HepG2 (cell line): ENCODE measurements at regions not wholly inside any gene's neighbourhood (a gene's known extent, or its start where the extent isn't known, plus 50 kb on each side); places are given as distances from the start of the nearest gene placed in this dataset.

ENCODE experiments used
- ATAC-seq: fragments of 200-7000 bp; cut with Tn5 transposase; 3 replicates; pipeline ENCODE4 v1.9.1; 2020; ENCODE audit warnings: mild to moderate bottlenecking, moderate library complexity
- BruUV-seq: library from RNA; stranded (reverse); fragments of 400-500 nt; replicated peaks from 2 replicates; lab custom pipeline; 2021; lab: Mats Ljungman, UMichigan
- CTCF ChIA-PET: fragments of 300-600 bp; formaldehyde crosslinking; extraction: SDS; loops from one replicate; lab custom pipeline; 2021; ENCODE audit warnings: low total read pairs, inconsistent platforms, low intra/inter-chr PET ratio; lab: Yijun Ruan, JAX
- POLR2A ChIA-PET: fragments of 350-600 bp; sonication (Branson Sonifier 250); formaldehyde crosslinking; loops from one replicate; lab custom pipeline; 2020; ENCODE audit warnings: antibody characterized with exemption, inconsistent platforms; lab: Yijun Ruan, JAX
- DNase-seq: peaks from one replicate; pipeline ENCODE4 v3.0.0-alpha.2; 2015; ENCODE audit warnings: low spot score
- FAIRE-seq: peaks from 3 replicates; lab custom pipeline; 2011; peaks lifted over from hg19 to GRCh38; lab: Jason Lieb, UNC
- H2AFZ ChIP-seq: one replicate; pipeline ENCODE4 v1.6.1; 2011; ENCODE audit warnings: low read length, inconsistent platforms
- H3K27ac ChIP-seq: fragments of 300-600 bp; 3 replicates; pipeline ENCODE4 v1.8.0; 2011; ENCODE audit warnings: mixed run types, mild to moderate bottlenecking, mixed read lengths, low read length, inconsistent platforms; ENCODE audit not compliant: insufficient read depth; ENCODE audit errors: extremely low read length
- H3K27me3 ChIP-seq, 2 experiments: fragments of 200-600 bp in 1 of 2; 2 replicates in 1 of 2; 3 replicates in 1 of 2; pipeline versions ENCODE4 v1.6.0 to v1.8.0; 2011; ENCODE audit warnings: low read length in 2 of 2, mild to moderate bottlenecking in 2 of 2, moderate library complexity in 2 of 2, inconsistent platforms in 1 of 2; ENCODE audit not compliant: insufficient read depth in 2 of 2, control insufficient read depth in 1 of 2
- H3K36me3 ChIP-seq, 2 experiments: fragments of 200-600 bp in 1 of 2; replicated peaks in 1 of 2; 2 replicates in 1 of 2; 3 replicates in 1 of 2; pipeline versions ENCODE4 v1.5.1 to v1.8.0; 2011; ENCODE audit warnings: low read length in 2 of 2, inconsistent platforms in 1 of 2; ENCODE audit not compliant: insufficient read depth in 2 of 2, control insufficient read depth in 1 of 2
- H3K4me1 ChIP-seq: 2 replicates; pipeline ENCODE4 v1.5.1; 2012; ENCODE audit warnings: low read length, inconsistent platforms; ENCODE audit not compliant: insufficient read depth
- H3K4me2 ChIP-seq: 2 replicates; pipeline ENCODE4 v1.6.0; 2011; ENCODE audit warnings: low read depth, low read length, inconsistent platforms
- H3K4me3 ChIP-seq, 3 experiments: fragments of 200-600 bp in 1 of 3; sonication (generic), shearing (Covaris generic) in 1 of 3; replicated peaks in 1 of 3; 2 replicates each; pipeline ENCODE4 v1.5.1; 2011 to 2016; ENCODE audit warnings: low read length in 3 of 3, inconsistent platforms in 2 of 3, low read depth in 2 of 3, mild to moderate bottlenecking in 2 of 3, control low read depth in 1 of 3, mixed read lengths in 1 of 3; ENCODE audit not compliant: insufficient read depth in 1 of 3
- H3K79me2 ChIP-seq: one replicate; pipeline ENCODE4 v1.6.1; 2011; ENCODE audit warnings: low read length, inconsistent platforms; ENCODE audit not compliant: insufficient read depth
- H3K9ac ChIP-seq: 2 replicates; pipeline ENCODE4 v1.6.0; 2011; ENCODE audit warnings: mild to moderate bottlenecking, low read depth, low read length, inconsistent platforms; ENCODE audit not compliant: insufficient read depth
- H3K9me3 ChIP-seq: 2 replicates; pipeline ENCODE4 v1.5.1; 2012; ENCODE audit warnings: mild to moderate bottlenecking, low read length
- H4K20me1 ChIP-seq: 2 replicates; pipeline ENCODE4 v1.6.0; 2011; ENCODE audit warnings: inconsistent platforms, mild to moderate bottlenecking, low read length, moderate library complexity; ENCODE audit not compliant: insufficient read depth
- FOXM1 ChIP-seq: sonication (generic); formaldehyde crosslinking; IDR thresholded peaks from 2 replicates; pipeline ENCODE4 v1.5.0; 2020; ENCODE audit warnings: missing genetic modification reagents
- JDP2 ChIP-seq: sonication (generic); formaldehyde crosslinking; IDR thresholded peaks from 2 replicates; pipeline ENCODE4 v1.8.1; 2022; ENCODE audit warnings: missing genetic modification reagents, borderline replicate concordance
- KLF6 ChIP-seq: IDR thresholded peaks from 2 replicates; pipeline ENCODE4 v1.8.0; 2016; ENCODE audit warnings: missing biosample characterization, missing genetic modification reagents
- SP2 ChIP-seq: sonication (generic); formaldehyde crosslinking; IDR thresholded peaks from 2 replicates; pipeline ENCODE4 v1.5.1; 2020; ENCODE audit warnings: mild to moderate bottlenecking, missing genetic modification reagents
- ZKSCAN1 ChIP-seq: fragments of 150-350 bp; IDR thresholded peaks from 2 replicates; pipeline ENCODE4 v1.6.1; 2014; ENCODE audit warnings: low read length
- WGBS: methylation state at CpG from one replicate; pipeline ENCODE4 v1.1.6; 2017; ENCODE audit warnings: low lambda C conversion rate; 5-methylcytosine and 5-hydroxymethylcytosine counted together
- in situ Hi-C: cut with HindIII; loops from 2 replicates; pipeline ENCODE4 v1.10.0; 2017; ENCODE audit warnings: low pct_unique_long_range_greater_than_20kb; ENCODE audit not compliant: extremely low pct_ligation_motif_present
- intact Hi-C: fragments of 100-400 bp; cut with micrococcal nuclease; formaldehyde crosslinking; loops from one replicate; pipeline ENCODE4 v1.10.0; 2022; ENCODE audit not compliant: unreplicated experiment
- TF ChIP-seq, protein P1 (sequence below): sonication (generic); formaldehyde crosslinking; IDR thresholded peaks from 2 replicates; pipeline ENCODE4 v1.8.0; 2022; ENCODE audit warnings: low read depth, missing genetic modification reagents
- TF ChIP-seq, protein P2 (sequence below), 2 experiments: IDR thresholded peaks; 2 replicates each; pipeline ENCODE4 v1.6.1; 2011 to 2012; ENCODE audit warnings: low read length in 2 of 2, borderline replicate concordance in 1 of 2, low read depth in 1 of 2, mild to moderate bottlenecking in 1 of 2, moderate library complexity in 1 of 2
- TF ChIP-seq, protein P3 (sequence below): sonication (generic); formaldehyde crosslinking; IDR thresholded peaks from 2 replicates; pipeline ENCODE4 v1.5.0; 2020; ENCODE audit warnings: missing genetic modification reagents, mild to moderate bottlenecking, borderline replicate concordance

DNA sequence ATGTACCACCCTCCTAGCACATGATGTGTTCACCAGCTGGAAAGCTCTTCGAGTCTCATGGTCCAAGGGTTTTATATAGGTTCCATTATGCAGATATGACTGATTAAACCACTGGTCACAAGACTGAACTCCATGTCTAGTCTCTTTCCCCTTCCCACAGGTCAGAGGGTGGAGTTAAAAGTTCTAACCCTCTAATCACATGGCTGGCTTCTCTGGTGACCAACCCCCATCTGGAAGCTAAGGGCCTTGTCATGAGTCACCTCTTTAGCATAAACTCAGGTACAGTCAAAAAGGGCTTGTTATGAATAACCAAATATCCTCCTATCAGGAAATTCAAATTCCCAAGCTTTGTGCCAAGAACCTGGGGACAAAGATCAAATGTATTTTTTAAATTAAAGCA lies 52.0 kb upstream of the KLHL31 start:
- POLR2A ChIA-PET: no interaction called here
- FAIRE-seq: no peak

DNA sequence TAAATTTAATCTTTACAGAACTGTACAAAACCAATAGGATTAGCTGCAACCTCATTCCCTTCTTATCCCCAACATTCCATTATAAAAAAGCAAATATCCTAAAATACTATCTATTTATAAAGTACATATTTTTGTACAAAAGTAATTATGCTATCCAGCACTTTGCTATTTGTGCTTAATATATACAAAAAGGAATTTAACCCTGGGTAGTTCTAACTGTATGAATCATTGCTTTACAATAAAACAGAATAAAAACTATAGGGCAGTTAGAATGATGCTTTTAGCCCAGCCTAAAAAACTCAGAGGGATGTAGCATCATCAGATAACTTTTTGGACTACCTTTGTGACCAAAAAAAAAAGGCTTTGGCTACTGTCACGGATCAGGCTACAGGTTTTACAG lies 49.9 kb upstream of the KLHL31 start:
- Histone ChIP-seq H3K4me1 (peaks cover 23% of the 10 kb centered on the region), H3K9me3 (no peaks in the 10 kb centered on the region), H3K4me2 (no peak overlapping the region), H3K9ac (no peak overlapping the region), H3K79me2 (no peaks in the 10 kb centered on the region), H3K36me3 (no peaks in the 10 kb centered on the region), H4K20me1 (no peaks in the 10 kb centered on the region), H3K4me3 (no peak overlapping the region), H2AFZ (no peak overlapping the region), H3K27ac (no peak overlapping the region), H3K27me3 (no peaks in the 10 kb centered on the region; a peak in 1 of 5 replicates)
- TF ChIP-seq, protein P1, sequence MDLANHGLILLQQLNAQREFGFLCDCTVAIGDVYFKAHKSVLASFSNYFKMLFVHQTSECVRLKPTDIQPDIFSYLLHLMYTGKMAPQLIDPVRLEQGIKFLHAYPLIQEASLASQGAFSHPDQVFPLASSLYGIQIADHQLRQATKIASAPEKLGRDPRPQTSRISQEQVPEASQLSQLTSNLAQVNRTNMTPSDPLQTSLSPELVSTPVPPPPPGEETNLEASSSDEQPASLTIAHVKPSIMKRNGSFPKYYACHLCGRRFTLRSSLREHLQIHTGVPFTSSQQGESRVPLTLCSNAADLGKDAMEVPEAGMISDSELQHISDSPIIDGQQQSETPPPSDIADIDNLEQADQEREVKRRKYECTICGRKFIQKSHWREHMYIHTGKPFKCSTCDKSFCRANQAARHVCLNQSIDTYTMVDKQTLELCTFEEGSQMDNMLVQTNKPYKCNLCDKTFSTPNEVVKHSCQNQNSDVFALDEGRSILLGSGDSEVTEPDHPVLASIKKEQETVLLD: no peak
- TF ChIP-seq ZKSCAN1 (no peak), JDP2 (CRISPR knock-in tag) (no peak), SP2 (no peak), FOXM1 (CRISPR knock-in tag) (no peak), KLF6 (CRISPR knock-in tag) (no peak)
- TF ChIP-seq, protein P2, sequence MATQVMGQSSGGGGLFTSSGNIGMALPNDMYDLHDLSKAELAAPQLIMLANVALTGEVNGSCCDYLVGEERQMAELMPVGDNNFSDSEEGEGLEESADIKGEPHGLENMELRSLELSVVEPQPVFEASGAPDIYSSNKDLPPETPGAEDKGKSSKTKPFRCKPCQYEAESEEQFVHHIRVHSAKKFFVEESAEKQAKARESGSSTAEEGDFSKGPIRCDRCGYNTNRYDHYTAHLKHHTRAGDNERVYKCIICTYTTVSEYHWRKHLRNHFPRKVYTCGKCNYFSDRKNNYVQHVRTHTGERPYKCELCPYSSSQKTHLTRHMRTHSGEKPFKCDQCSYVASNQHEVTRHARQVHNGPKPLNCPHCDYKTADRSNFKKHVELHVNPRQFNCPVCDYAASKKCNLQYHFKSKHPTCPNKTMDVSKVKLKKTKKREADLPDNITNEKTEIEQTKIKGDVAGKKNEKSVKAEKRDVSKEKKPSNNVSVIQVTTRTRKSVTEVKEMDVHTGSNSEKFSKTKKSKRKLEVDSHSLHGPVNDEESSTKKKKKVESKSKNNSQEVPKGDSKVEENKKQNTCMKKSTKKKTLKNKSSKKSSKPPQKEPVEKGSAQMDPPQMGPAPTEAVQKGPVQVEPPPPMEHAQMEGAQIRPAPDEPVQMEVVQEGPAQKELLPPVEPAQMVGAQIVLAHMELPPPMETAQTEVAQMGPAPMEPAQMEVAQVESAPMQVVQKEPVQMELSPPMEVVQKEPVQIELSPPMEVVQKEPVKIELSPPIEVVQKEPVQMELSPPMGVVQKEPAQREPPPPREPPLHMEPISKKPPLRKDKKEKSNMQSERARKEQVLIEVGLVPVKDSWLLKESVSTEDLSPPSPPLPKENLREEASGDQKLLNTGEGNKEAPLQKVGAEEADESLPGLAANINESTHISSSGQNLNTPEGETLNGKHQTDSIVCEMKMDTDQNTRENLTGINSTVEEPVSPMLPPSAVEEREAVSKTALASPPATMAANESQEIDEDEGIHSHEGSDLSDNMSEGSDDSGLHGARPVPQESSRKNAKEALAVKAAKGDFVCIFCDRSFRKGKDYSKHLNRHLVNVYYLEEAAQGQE (IDR thresholded peaks at IDR 0.05; ENCODE audit: borderline replicate concordance in 1 of 2, low read depth in 1 of 2, low read length in 2 of 2): no peak
- DNase-seq (no peak), FAIRE-seq (no peak), ATAC-seq (no peak)
- BruUV-seq: no TSS peak
- WGBS: 7% methylated on average over 1 of the region's 1 CpG
- POLR2A ChIA-PET: interaction anchor here (1.4 kb wide), 1 partner anchor 13 kb away, joined by 3 read pairs; no protein-coding TSS in a partner anchor
- in situ Hi-C loops: loop anchor here (25.0 kb wide), 1 partner anchor 553 kb away; no protein-coding TSS in a partner anchor
- CTCF ChIA-PET: no interaction called here
- intact Hi-C loops: loop anchor here (5.0 kb wide), 2 partner anchors 33 to 203 kb away; no protein-coding TSS in a partner anchor

More for the DNA sequence above, 52.0 kb upstream of the KLHL31 start:
- CTCF ChIA-PET: interaction anchor here (3.7 kb wide), 1 partner anchor 238 kb away, joined by 29 read pairs; no protein-coding TSS in a partner anchor
- H3K4me1 ChIP-seq: peaks cover 23% of the 10 kb centered on the region
- ATAC-seq: no peak
- H4K20me1 ChIP-seq: no peaks in the 10 kb centered on the region
- BruUV-seq: no TSS peak
- no peaks in the 10 kb centered on the region for H3K9me3 ChIP-seq
- no peaks in the 10 kb centered on the region for H3K36me3 ChIP-seq
- WGBS: 21% methylated on average over 1 of the region's 1 CpG
- in situ Hi-C loops: loop anchor here (25.0 kb wide), 1 partner anchor 555 kb away; no protein-coding TSS in a partner anchor
- no peak overlapping the region for H2AFZ ChIP-seq
- no peak overlapping the region for H3K4me2 ChIP-seq
- no peaks in the 10 kb centered on the region for H3K79me2 ChIP-seq
- DNase-seq: no peak
- no peak overlapping the region for H3K27ac ChIP-seq
- H3K27me3 ChIP-seq: no peaks in the 10 kb centered on the region; a peak in 1 of 5 replicates
- H3K4me3 ChIP-seq: no peak overlapping the region
- TF ChIP-seq, protein P3, sequence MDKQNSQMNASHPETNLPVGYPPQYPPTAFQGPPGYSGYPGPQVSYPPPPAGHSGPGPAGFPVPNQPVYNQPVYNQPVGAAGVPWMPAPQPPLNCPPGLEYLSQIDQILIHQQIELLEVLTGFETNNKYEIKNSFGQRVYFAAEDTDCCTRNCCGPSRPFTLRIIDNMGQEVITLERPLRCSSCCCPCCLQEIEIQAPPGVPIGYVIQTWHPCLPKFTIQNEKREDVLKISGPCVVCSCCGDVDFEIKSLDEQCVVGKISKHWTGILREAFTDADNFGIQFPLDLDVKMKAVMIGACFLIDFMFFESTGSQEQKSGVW (CRISPR knock-in tag): no peak
- TF ChIP-seq, all 625 proteins: peak for 0
- no peak overlapping the region for H3K9ac ChIP-seq
- intact Hi-C loops: loop anchor here (5.0 kb wide), 2 partner anchors 35 to 205 kb away; no protein-coding TSS in a partner anchor
